HL-60 (cell line): ENCODE measurements at regions not wholly inside any gene's neighbourhood (a gene's known extent, or its start where the extent isn't known, plus 50 kb on each side); places are given as distances from the start of the nearest gene placed in this dataset.

Experiments
- CTCF ChIP-seq: IDR thresholded peaks from one replicate; pipeline ENCODE4 v1.5.1; 2011; ENCODE audit warnings: low read length, control low read depth, inconsistent platforms; ENCODE audit not compliant: insufficient read depth
- GABPA ChIP-seq: IDR thresholded peaks from 2 replicates; pipeline ENCODE4 v1.6.1; 2012; ENCODE audit warnings: low read depth
- POLR2AphosphoS5 ChIP-seq: IDR thresholded peaks from 2 replicates; pipeline ENCODE4 v1.6.1; 2012; ENCODE audit warnings: low read depth
- REST ChIP-seq: IDR thresholded peaks from 2 replicates; pipeline ENCODE4 v1.6.1; 2012; ENCODE audit warnings: low read depth; ENCODE audit not compliant: insufficient replicate concordance
- SPI1 ChIP-seq: IDR thresholded peaks from 2 replicates; pipeline ENCODE4 v1.6.1; 2012; ENCODE audit warnings: low read depth, mild to moderate bottlenecking, borderline replicate concordance

GRCh38 chr18:73942956-73943355, 204.7 kb downstream of the FBXO15 start:
- TF ChIP-seq POLR2AphosphoS5 (no peak), CTCF (no peak), SPI1 (no peak), REST (no peak), GABPA (no peak)
